SK-N-SH treated with all-trans-retinoic acid at 6 μM for 48 hours (cell line): ENCODE measurements at regions not wholly inside any gene's neighbourhood (a gene's known extent, or its start where the extent isn't known, plus 50 kb on each side); places are given as distances from the start of the nearest gene placed in this dataset.

ENCODE experiments used
- ATAC-seq: fragments of 200-7000 bp; cut with Tn5 transposase; 3 replicates; pipeline ENCODE4 v1.9.1; 2020; ENCODE audit warnings: mild to moderate bottlenecking, moderate library complexity
- ARNTL ChIP-seq: fragments of 450-650 bp; formaldehyde crosslinking; IDR thresholded peaks from 2 replicates; pipeline ENCODE4 v1.5.0; 2020; ENCODE audit warnings: low read depth, mild to moderate bottlenecking, moderate library complexity, borderline replicate concordance
- BACH2 ChIP-seq: fragments of 250-450 bp; sonication (Bioruptor Pico); IDR thresholded peaks from 2 replicates; pipeline ENCODE4 v1.9.0; 2021; ENCODE audit warnings: mild to moderate bottlenecking, borderline replicate concordance
- CREB5 ChIP-seq: fragments of 250-450 bp; sonication (Bioruptor Pico); IDR thresholded peaks from 2 replicates; pipeline ENCODE4 v1.5.1; 2020; ENCODE audit warnings: low read depth, mild to moderate bottlenecking, moderate library complexity
- CSDC2 ChIP-seq: fragments of 250-450 bp; sonication (Bioruptor Pico); IDR thresholded peaks from 2 replicates; pipeline ENCODE4 v1.5.0; 2020; ENCODE audit warnings: mild to moderate bottlenecking, moderate library complexity
- CSRNP3 ChIP-seq: fragments of 250-450 bp; sonication (Bioruptor Pico); IDR thresholded peaks from 2 replicates; pipeline ENCODE4 v1.5.1; 2021; ENCODE audit warnings: mild to moderate bottlenecking, moderate library complexity
- ESRRG ChIP-seq: fragments of 250-450 bp; sonication (Bioruptor Pico); IDR thresholded peaks from 2 replicates; pipeline ENCODE4 v1.6.1; 2021; ENCODE audit warnings: mild to moderate bottlenecking
- ISL1 ChIP-seq: fragments of 250-450 bp; sonication (Bioruptor Pico); IDR thresholded peaks from 2 replicates; pipeline ENCODE4 v2.1.2; 2022; ENCODE audit warnings: mild to moderate bottlenecking, moderate library complexity
- OSR1 ChIP-seq: fragments of 250-450 bp; sonication (Bioruptor Pico); IDR thresholded peaks from 2 replicates; pipeline ENCODE4 v1.8.0; 2022; ENCODE audit warnings: moderate library complexity, mild to moderate bottlenecking, inconsistent platforms
- PATZ1 ChIP-seq: fragments of 250-450 bp; sonication (Bioruptor Pico); IDR thresholded peaks from 2 replicates; pipeline ENCODE4 v1.8.0; 2020; ENCODE audit warnings: mild to moderate bottlenecking, moderate library complexity, borderline replicate concordance
- PPARA ChIP-seq: fragments of 250-450 bp; sonication (Bioruptor Pico); IDR thresholded peaks from 2 replicates; pipeline ENCODE4 v1.5.0; 2020; ENCODE audit warnings: mild to moderate bottlenecking, borderline replicate concordance
- RARB ChIP-seq: fragments of 250-450 bp; sonication (Bioruptor Pico); IDR thresholded peaks from 2 replicates; pipeline ENCODE4 v1.8.0; 2021; ENCODE audit warnings: mild to moderate bottlenecking, moderate library complexity
- SNAI2 ChIP-seq: fragments of 250-450 bp; sonication (Bioruptor Pico); IDR thresholded peaks from 2 replicates; pipeline ENCODE4 v1.5.0; 2020; ENCODE audit warnings: mild to moderate bottlenecking, moderate library complexity
- TCF4 ChIP-seq: fragments of 250-450 bp; sonication (Bioruptor Pico); IDR thresholded peaks from 2 replicates; pipeline ENCODE4 v1.8.0; 2021; ENCODE audit warnings: mild to moderate bottlenecking, moderate library complexity, borderline replicate concordance
- TSHZ2 ChIP-seq: fragments of 250-450 bp; sonication (Bioruptor Pico); IDR thresholded peaks from 2 replicates; pipeline ENCODE4 v1.5.0; 2020; ENCODE audit warnings: mild to moderate bottlenecking, moderate library complexity
- ZC3H10 ChIP-seq: fragments of 250-450 bp; sonication (Bioruptor Pico); IDR thresholded peaks from 2 replicates; pipeline ENCODE4 v1.5.1; 2021; ENCODE audit warnings: mild to moderate bottlenecking, moderate library complexity
- ZNF70 ChIP-seq: fragments of 450-650 bp; formaldehyde crosslinking; IDR thresholded peaks from 2 replicates; pipeline ENCODE4 v1.5.0; 2020; ENCODE audit warnings: mild to moderate bottlenecking, moderate library complexity
- ZNF8 ChIP-seq: fragments of 450-650 bp; formaldehyde crosslinking; IDR thresholded peaks from 2 replicates; pipeline ENCODE4 v1.5.0; 2020; ENCODE audit warnings: mild to moderate bottlenecking, moderate library complexity

- no peak for ATAC-seq
- no peak for TF ChIP-seq TSHZ2 (CRISPR knock-in tag)
These were observed 398.4 kb upstream of the RGS6 start for GRCh38 chr14:71533800-71534199.

- TF ChIP-seq TCF4 (CRISPR knock-in tag): no peak
- no peak for TF ChIP-seq ARNTL
- TF ChIP-seq ZC3H10 (CRISPR knock-in tag): no peak
- no peak for TF ChIP-seq CREB5 (CRISPR knock-in tag)
- no peak for TF ChIP-seq PPARA (CRISPR knock-in tag)
- TF ChIP-seq SNAI2 (CRISPR knock-in tag): no peak
- no peak for ATAC-seq
These were observed 397.7 kb upstream of the RGS6 start for GRCh38 chr14:71534506-71534905.

GRCh38 chr14:71536015-71536740, 396.1 kb upstream of the RGS6 start:
- TF ChIP-seq TCF4 (CRISPR knock-in tag): no peak
- no peak for TF ChIP-seq RARB (CRISPR knock-in tag)
- no peak for TF ChIP-seq PPARA (CRISPR knock-in tag)
- no peak for TF ChIP-seq ZC3H10 (CRISPR knock-in tag)
- no peak for TF ChIP-seq OSR1
- no peak for TF ChIP-seq TSHZ2 (CRISPR knock-in tag)
- no peak for TF ChIP-seq BACH2 (CRISPR knock-in tag)
- no peak for TF ChIP-seq CSRNP3 (CRISPR knock-in tag)
- TF ChIP-seq PATZ1 (CRISPR knock-in tag): no peak
- no peak for TF ChIP-seq ISL1 (CRISPR knock-in tag)
- no peak for TF ChIP-seq CSDC2 (CRISPR knock-in tag)
- no peak for TF ChIP-seq ZNF70 (CRISPR knock-in tag)
- no peak for TF ChIP-seq ZNF8 (CRISPR knock-in tag)
- no peak for TF ChIP-seq ESRRG (CRISPR knock-in tag)
- no peak for ATAC-seq
